ENCODE measurements at regions not wholly inside any gene's neighbourhood (a gene's known extent, or its start where the extent isn't known, plus 50 kb on each side); places are given as distances from the start of the nearest gene placed in this dataset.
"Not testable (repeated sequence)": the region's sequence is repeated elsewhere in the genome, so short reads cannot be mapped to it uniquely, and the experiment has no call there.

DNA sequence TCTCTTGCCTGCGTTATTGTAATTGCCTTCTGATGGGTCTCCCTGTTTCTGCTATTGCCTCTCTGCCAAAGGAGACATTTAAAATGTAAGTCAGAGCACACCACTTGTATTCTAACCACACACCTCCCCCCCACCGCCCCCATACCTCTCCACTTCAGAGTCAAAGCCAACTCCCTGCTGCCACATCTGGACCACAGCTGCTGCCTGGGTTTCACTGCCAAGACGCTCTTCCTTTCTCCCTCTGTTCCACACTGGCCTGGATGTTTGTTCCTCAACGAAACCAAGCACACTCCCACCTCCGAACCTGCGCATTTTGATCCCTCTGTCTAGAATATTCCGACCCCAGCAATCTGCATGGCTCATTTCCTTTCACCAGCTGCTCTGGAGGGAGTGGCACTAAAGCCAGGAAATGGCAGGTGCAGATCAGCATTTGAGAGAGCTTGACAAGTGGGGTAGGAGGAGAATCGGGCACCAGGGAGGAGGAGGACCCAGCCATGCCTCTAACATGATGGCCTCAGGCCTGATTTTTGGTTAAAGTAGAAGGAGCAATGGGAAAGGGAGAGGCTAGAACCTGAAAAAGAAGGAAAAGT is 92.4 kb upstream of the HS3ST2 start:
- no peak for DNase-seq

GRCh38 chr16:22722551-22723541 is 91.1 kb upstream of the HS3ST2 start:
- not testable (repeated sequence) for DNase-seq

- DNase-seq: no peak
Measured at GRCh38 chr16:22726868-22727267, 87.1 kb upstream of the HS3ST2 start.

- DNase-seq: no peak
Measured at GRCh38 chr16:22727285-22728166, 86.4 kb upstream of the HS3ST2 start.

GRCh38 chr16:22728167-22728836 is 85.7 kb upstream of the HS3ST2 start:
- peak; percentile 23 for DNase-seq

DNA sequence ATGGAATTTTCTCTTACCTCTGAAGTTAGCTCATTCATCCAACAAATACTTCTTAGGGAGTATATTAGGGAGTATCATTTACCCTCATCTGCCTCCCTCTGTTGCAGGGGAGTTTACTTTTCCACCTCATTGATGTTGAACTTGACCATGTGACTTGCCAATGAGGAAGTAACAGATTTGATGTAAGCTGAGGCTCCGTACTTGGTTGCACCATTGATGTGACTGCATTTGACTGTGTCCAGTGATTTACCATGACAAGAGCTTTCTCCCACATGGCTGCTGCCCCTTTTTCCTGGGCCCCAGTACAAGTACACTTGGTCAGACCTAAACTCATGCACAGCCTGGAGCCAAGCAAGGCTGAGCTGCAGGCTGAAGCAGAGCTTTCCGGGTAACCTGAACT is 81.6 kb upstream of the HS3ST2 start:
- DNase-seq: peak; percentile 25

DNA sequence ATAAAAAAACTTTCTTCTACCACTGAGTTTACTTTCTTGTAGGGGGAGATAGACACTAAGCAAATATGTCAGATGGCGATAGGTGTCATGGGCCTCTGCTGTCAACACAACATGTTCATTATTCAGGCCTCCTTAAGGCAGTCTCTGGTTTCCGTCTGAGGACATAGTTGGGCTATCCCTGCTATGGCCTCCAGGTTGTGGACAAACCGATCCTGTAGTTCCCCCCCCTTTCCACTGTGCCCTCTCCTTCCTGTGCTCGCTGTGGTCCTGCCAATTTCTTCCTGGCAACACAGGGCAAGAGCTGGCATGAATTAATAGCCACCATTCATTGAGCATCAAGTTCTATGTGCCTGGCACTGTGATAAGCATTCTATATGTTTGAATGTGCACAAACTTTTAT is 81.0 kb upstream of the HS3ST2 start:
- DNase-seq: no peak

DNA sequence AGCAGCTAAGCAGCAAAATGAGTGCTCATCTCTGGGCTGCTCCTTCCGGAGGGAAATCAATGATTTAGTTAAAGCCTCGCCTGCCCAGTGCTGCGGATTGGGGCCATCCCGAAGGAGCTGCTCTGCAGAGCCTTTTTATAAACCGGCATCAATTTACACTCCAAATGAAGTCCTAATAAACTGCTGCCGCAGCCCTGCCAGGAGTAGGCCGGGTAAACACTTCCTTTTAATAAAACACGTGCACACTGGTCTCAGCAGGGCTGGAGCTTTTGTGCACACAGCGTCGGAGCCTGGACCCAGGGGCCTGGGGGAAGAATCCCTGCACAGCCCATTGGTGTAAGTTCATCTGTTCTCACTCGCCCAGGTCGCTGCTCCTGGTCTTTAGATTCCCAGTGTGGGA is 79.6 kb upstream of the HS3ST2 start:
- no peak for DNase-seq

GRCh38 chr16:22736791-22737190 is 77.2 kb upstream of the HS3ST2 start:
- DNase-seq: no peak

DNA sequence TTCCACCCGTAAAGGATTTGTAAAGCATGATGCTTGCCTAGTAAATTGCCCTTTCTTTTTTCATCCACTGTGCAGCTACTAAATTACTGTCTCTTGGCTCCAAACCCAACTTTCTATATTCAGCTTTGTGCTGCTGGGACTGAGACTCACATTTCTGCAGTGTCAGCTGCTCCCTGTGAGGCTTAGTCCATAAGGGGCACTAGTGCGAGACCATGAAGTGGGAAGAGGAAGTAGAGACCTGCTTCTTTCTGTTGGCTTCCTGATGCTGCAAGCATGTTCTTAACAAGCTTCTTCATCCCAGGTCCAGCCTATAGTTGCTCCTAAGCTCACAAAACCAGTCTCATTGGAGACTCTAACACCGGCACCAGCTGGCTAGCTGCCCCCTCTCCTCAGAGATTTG is 74.9 kb upstream of the HS3ST2 start:
- no peak for DNase-seq

DNA sequence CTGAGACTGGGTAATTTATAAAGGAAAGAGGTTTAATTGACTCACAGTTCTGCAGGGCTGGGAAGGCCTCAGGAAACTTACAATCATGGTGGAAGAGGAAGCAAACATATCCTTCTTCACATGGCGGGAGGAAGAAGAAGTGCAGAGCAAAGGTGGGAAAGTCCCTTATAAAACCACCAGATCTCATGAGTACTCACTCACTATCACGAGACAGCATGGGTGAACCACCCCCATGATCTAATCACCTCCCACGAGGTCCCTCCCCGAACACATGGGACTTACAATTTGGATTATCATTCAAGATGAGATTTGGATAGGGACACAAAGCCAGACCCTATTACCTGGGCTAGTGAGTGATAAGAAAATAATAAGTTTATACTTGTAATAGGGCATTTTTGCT is 70.6 kb upstream of the HS3ST2 start:
- DNase-seq: no peak

DNA sequence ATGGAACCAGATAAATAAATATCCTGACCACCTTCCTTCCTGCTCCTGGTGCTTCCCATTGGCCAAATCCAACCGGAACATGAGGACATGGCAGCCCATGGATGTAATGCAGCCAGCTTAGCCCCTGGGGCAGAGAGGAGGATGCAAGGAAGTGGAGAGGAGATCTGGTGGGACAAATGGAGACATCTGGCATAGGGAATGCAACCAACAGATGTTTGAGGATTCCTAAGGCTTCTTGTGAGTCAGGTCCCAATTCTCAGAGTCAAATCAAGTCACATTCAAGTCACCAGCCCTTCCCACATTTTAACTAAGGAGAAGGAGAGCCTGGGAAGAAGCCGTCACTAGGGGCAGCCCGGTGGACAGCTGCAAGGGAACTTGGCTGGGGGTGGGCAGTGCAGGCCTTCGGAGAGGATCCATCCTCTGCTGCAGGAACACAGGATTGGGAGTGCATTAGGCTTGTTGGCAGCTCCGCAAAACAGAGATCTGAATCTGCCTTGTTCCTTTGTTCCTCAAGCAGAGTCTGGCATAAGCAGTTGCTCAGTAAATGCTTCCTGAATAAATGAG is 62.8 kb upstream of the HS3ST2 start:
- no peak for DNase-seq

GRCh38 chr16:22751685-22752084 is 62.3 kb upstream of the HS3ST2 start:
- DNase-seq: no peak

GRCh38 chr16:22753451-22753850 is 60.5 kb upstream of the HS3ST2 start:
- DNase-seq: no peak

GRCh38 chr16:22754577-22754976 is 59.4 kb upstream of the HS3ST2 start:
- DNase-seq: no peak

DNA sequence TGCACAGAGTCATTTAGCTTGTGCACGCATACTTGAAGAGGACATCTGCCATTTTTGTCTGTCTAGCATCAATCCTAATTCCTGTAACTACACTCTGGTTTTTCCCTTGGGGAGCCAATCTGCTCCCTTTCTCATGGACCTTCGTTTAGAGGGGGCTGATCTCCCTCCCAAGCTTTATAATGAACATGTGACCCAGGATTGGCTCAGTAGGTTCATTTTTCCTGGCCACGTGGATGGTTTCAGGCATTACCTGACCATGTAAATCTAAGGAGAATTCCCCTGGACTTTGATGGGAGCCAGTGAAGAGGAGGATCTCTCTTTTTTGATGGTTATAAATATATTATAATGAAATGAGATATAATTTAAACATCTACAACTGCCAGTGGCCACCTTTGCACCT is 56.8 kb upstream of the HS3ST2 start:
- no peak for DNase-seq

DNA sequence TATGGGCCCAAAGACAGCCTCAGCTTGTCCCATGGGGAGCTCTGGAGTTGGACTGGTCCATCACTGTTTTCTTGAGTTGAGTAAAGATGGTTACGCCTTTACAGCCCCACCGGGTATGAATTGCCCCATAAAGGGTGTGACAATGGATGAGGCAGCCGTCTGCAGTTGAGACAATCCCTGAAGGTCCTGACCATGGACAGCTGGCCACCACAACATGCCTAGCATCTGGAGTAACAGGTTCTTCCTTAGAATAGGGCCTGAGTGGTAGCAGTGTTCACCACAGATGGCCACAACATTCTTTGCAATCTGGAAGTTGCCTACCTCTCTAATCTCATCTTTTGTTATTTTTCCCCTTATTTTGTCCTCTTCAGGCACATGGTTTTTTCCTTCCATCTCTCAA is 51.5 kb upstream of the HS3ST2 start:
- DNase-seq: no peak

DNA sequence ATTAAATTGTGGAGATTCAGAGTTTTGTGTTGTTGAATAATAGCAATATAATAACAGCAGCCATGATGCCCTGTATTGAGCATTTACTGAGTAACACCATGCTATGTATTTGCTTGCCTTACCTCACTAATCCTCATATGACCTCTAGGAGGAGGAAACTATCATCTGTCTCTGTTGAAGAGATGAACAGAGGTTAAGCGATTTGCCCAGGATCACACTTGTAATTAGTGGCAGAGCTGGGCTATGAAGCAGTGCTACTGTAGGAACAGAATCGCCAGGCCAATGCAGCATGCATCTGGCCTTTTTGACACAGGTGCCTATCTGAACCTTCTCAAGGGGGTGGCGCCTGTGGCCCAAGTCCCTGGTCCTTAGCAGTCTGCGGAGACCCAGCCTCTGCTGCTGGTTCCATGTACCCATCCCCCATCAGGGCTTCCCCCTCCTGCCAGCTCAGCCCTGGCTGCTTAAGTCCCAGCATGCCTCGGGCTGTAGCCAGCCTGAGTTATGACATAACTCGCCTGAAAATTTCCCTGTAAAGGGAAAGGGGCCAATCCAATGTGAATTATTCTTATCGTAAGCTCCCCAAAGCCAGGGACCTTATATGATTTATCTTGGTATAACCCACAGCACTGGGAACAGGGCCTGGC is 50.4 kb upstream of the HS3ST2 start:
- no peak for DNase-seq

All from right kidney (tissue), 1 donor.